ENCODE measurements at regions not wholly inside any gene's neighbourhood (a gene's known extent, or its start where the extent isn't known, plus 50 kb on each side); places are given as distances from the start of the nearest gene placed in this dataset.

DNA sequence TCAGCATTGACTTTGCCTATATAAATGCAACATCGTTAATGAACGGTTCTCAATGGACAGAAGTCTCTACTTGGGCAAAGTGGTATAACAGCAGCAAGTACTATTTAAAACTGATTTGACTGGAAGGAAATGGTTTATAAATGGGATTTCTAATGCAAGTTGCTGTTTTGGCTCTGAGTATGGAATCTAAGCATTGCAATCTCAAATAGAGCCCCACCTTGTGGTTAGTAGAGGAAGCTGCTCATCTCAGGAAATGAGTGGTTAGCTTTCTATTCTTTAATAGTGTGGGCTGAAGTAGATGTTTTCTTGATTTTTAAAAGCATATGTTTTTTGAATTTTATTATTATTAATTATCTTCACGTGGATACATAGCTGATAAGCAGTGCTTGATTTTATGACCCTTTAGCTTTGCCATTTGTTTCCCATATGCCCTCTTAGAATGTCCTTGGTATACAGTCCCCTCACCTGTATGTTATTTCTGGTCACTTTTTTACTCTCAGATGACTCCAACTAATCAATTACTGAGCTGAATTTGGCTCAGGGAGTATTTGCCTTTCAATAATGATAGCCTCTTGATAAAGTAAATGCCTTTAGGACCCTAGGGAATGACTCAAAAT is 67.1 kb downstream of the OXSM start:
- TF ChIP-seq POLR2AphosphoS5 (IDR thresholded peaks at IDR 0.05): no peak
- TF ChIP-seq POLR2A (IDR thresholded peaks at IDR 0.05): no peak

All from spleen (tissue), 3 donors.